ENCODE measurements at regions not wholly inside any gene's neighbourhood (a gene's known extent, or its start where the extent isn't known, plus 50 kb on each side); places are given as distances from the start of the nearest gene placed in this dataset.
A peak's percentile ranks its signal among the peaks of the same experiment; 100 is the strongest.

- DNase-seq = no peak
These were observed 701.7 kb downstream of the TYW1 start for GRCh38 chr7:67698354-67698753.

- DNase-seq = no peak
These were observed 709.2 kb downstream of the TYW1 start for GRCh38 chr7:67705850-67706249.

DNA sequence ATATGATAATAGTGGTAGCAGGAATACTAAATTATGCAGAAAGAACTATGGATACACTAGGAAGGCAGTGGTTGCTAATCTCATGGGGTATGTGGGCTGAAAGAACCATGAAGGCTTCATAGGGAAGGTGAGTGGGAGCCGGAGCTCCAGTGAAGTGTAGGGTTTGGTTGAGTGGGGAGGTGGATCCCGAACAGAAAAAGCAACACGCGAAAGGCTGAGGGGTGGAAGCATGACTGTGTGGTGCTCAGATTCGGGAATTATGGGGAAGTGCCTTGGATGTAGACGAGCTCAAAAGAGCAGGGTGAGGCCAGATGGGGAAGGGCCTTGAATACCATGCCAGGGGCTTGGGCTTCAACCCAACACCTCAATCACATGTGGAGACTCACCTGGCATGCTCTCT lies 715.1 kb downstream of the TYW1 start:
- no peak for DNase-seq

DNA sequence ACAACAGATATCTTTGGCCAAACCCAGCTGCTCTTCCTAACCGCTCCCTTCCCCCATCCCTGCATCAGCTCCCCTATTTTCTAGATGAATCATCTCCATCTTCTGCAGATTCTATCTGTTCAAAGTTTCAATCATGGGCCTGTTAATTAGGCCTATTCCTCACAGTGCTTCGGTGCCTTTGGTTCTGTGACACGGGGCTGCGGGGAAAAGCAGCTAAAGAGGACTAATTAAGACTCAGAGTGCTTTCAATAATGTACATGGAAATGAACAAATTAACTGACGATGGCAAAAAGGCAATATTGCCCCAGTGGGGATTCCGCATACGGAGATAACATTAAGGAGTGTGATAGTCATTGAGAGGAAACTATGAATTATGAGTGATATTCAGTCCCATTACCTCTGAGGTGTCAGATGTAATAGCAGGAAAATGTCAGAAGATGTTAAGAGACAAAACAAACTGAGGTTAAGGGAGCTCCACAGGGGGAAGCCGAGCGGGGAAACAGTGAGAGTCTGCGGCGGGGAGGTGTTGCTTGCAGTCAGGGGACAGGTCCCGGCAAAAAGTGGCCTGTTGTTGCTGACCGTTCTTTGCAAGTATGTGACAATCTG lies 716.9 kb downstream of the TYW1 start:
- DNase-seq = no peak

GRCh38 chr7:67716729-67717128 lies 720.1 kb downstream of the TYW1 start:
- no peak for DNase-seq

- DNase-seq = no peak
These were observed 727.0 kb downstream of the TYW1 start for GRCh38 chr7:67723591-67723990.

DNA sequence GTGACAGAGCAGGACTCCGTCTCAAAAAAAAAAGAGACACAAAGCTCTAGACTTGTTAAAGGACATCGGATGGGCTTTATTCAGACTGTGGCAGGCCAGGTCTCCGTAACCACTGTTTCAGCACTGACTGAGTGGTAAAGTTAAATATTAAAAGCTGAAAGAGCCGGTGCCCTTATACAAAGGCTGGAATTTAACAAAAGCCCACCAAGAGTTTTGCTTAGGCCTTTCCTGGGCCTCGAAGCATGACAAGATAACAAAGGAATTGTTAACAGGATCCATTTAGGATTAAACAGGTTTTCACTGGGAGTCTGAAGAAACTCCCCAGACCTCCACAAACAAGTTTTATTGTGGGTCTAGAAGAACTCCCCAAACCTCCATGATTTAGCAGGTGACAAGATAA lies 727.8 kb downstream of the TYW1 start:
- DNase-seq = no peak

- DNase-seq = no peak
These were observed 728.3 kb downstream of the TYW1 start for GRCh38 chr7:67724955-67725354.

GRCh38 chr7:67725423-67725822 lies 728.8 kb downstream of the TYW1 start:
- no peak for DNase-seq

GRCh38 chr7:67729771-67730170 lies 733.1 kb downstream of the TYW1 start:
- no peak for DNase-seq

- no peak for DNase-seq
These were observed 735.1 kb downstream of the TYW1 start for GRCh38 chr7:67731704-67732103.

DNA sequence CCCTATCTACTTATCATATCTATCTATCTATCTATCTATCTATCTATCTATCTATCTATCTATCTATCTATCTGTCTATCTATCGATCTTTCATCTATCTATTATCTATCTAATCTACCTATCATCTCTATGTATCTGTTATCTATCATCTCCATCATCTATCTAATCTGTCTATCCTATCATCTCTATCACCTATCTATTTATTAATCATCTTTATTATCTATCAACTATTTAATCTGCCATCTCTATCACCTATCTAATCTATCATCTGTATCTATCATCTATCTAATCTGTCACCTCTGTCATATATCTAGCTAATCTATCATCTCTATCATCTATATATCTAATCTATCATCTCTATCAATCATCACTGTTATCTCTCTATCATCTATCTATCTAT lies 736.3 kb downstream of the TYW1 start:
- DNase-seq = no peak

- no peak for DNase-seq
These were observed 741.5 kb downstream of the TYW1 start for GRCh38 chr7:67738145-67738544.

- no peak for DNase-seq
These were observed 742.3 kb downstream of the TYW1 start for GRCh38 chr7:67738958-67739357.

- DNase-seq = no peak
These were observed 746.9 kb downstream of the TYW1 start for GRCh38 chr7:67743501-67743900.

DNA sequence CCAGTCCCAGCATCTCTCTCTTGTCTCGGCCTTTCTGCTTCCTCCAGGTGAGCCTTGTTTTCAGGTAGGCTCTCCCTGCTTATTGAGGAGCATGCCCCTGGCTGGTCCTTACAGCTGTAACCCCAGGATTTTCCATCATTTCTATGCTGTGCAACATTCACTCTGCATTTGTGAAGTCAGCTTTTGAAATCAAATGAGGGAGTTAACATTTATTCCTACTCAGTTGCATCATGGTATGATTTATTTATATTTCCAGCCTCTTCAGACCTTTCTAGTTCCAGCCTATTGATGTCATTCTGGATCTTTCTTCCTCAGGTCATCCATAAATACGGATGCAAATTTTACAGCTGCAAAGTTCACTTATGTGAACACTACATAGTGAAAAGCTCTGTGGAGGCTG lies 755.6 kb downstream of the TYW1 start:
- no peak for DNase-seq

- DNase-seq = peak; percentile 23
These were observed 757.3 kb downstream of the TYW1 start for GRCh38 chr7:67753891-67754290.

DNA sequence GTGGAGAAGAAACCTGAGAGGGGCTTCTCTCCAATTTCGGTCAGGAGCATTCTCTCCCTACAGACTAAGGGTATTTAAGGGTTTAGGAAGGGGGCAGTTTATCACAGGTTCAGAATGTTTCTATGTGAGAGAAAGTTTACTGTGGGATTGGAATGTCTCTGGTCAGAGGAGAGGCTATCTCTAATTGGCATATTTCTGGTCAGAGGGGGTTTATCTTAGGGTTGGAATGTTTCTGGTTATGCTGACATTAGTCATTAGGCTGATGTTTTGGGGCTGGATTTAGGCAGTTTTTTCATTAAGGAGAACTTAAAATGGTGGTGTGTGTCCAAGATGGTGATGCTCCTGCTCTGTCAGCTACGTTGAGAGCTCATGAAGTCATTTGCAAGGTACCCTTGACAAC lies 758.0 kb downstream of the TYW1 start:
- no peak for DNase-seq

GRCh38 chr7:67758551-67758950 lies 761.9 kb downstream of the TYW1 start:
- no peak for DNase-seq

DNA sequence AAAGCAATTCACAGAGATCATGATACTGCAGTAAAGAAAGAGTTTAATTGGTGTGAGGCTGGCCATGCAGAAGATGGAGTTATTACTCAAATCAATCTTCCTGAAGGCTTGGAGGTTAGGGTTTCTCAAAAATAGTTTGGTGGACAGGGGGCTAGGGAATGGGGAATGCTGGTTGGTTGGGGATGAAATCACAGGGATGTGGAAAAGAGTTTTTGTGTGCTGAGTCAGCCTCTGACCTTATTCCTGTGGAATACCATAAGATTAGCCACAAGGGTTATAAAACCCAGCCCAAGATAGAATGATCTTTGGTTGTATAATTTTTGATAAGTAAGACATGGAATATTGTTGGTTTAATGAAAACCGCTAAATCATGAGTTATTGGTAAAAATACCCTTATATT lies 764.3 kb downstream of the TYW1 start:
- DNase-seq = no peak

- no peak for DNase-seq
These were observed 765.9 kb downstream of the TYW1 start for GRCh38 chr7:67762516-67762915.

DNA sequence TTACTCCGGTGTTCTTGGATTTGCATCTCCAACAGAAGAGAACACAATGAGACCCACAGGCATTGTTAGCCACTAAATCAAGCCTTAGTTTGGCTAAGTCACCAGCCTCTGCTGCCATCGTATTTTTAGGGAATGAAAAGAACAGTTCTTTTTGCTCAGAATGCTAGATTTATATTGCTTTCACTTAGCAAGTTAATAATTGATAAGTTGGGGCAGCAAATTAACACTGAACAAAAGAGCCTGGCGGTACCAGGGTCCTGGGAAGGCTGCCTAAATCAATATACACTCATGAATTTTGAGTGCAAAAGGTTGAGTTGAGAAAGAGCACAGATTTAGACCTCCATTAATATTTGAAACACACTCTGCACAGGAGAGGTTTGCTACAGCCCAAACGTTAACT lies 767.7 kb downstream of the TYW1 start:
- no peak for DNase-seq

DNA sequence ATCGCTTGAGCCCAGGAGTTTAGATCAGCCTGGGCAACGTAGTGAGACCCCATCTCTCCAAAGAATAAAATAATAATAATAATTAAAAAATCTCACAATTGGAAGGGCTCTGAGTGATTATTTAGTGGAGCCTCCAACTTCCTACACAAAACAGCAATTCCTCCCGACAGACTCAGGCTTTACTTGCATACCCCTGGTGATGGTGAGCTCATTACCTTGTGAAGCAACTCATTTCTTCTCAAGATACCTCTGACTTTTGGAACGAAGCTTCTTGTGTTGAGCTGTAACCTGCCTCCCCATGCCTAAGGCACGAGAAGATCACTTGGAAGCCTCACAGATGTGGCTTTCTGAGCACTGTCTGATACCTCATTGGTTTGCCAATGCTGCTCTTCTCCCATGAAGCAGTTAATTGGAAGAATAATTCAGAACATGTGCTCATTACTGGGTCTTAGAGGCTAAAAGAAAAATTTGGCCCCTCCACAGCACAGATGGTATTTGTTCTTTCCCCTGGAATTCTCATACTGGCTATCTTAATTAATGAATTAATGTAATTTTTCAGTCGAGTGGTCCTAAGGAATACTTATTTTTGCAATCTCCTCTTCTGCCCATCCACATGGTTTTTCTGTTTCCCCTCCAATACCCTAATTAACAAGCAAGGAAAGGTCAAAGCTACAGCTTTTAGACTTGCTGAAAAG lies 769.0 kb downstream of the TYW1 start:
- DNase-seq = no peak

DNA sequence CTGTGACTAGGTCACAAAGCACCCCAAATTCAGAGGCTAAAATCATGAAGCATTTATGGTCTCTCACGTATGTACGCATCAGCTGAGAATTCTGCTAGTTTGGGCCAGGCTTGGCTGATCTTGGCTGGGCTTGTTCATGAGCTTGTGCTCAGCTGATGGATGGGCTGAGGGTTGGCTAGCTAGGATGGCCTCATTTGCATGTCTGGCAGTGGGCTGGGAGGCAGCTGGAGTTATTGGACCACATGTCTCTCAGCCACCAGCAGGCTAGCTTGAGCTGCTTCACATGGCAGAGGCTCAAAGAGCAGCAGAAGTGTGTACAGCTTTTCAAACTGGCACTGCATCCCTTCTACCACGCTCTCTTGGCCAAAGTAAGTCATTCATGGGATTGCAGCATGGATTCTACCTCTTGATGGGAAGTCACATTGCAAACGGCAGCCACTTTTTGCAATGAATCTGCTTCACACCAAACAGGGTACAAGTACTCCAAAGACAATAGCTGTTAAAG lies 770.3 kb downstream of the TYW1 start:
- no peak for DNase-seq
